ENCODE measurements at regions not wholly inside any gene's neighbourhood (a gene's known extent, or its start where the extent isn't known, plus 50 kb on each side); places are given as distances from the start of the nearest gene placed in this dataset.

GRCh38 chr3:73255609-73256029, 194.2 kb downstream of the EBLN2 start:
- intact Hi-C loops (cut with micrococcal nuclease) (no loop called here), in situ Hi-C loops (cut with MboI) (no loop called here)
- Histone ChIP-seq H3K4me2 (ENCODE audit: insufficient read depth, low read length) (no peak overlapping the region), H3K79me2 (ENCODE audit: control insufficient read depth, insufficient read depth, low read length) (no peaks in the 10 kb centered on the region), H4K20me1 (replicated peaks; ENCODE audit: control insufficient read depth, insufficient read depth, low read length) (no peaks in the 10 kb centered on the region; the same call in 1 of the 2 replicates), H3K27me3 (ENCODE audit: control insufficient read depth in 2 of 2, insufficient read depth in 2 of 2, low read length in 2 of 2) (peaks cover 0 to 5% of the 10 kb centered on the region in 2 experiments; a peak in 1 of 5 replicates), H3K4me3 (no peak overlapping the region), H3K9me1 (ENCODE audit: control insufficient read depth, insufficient read depth, low read length) (no peaks in the 10 kb centered on the region), H2AFZ (ENCODE audit: low read depth, low read length) (no peak overlapping the region), H3K4me1 (replicated peaks in 1 of 2; ENCODE audit: control insufficient read depth in 2 of 2, insufficient read depth in 2 of 2, low read length in 2 of 2) (peaks cover 2 to 8% of the 10 kb centered on the region in 2 experiments; a peak in 4 of 5 replicates), H3K36me3 (ENCODE audit: control insufficient read depth, insufficient read depth, low read length) (no peaks in the 10 kb centered on the region), H3K9me3 (replicated peaks; ENCODE audit: control insufficient read depth, insufficient read depth, low read depth, low read length) (no peaks in the 10 kb centered on the region), H3K9ac (ENCODE audit: insufficient read depth in 1 of 2, low read depth in 2 of 2, low read length in 2 of 2) (no peak overlapping the region), H3K27ac (ENCODE audit: extremely low read depth, low read depth, low read length) (no peak overlapping the region)
- FAIRE-seq (peak; percentile 77), DNase-seq (ENCODE audit: extremely low read depth in 1 of 4, low spot score in 3 of 4) (peak; percentile 48 to 84 (median 64)), ATAC-seq (peak; percentile 94)
- ChIA-PET CTCF (ENCODE audit: low intra/inter-chr PET ratio) (no interaction called here), POLR2A (no interaction called here)
- BruUV-seq (replicated peaks): no TSS peak
- WGBS (ENCODE audit: insufficient coverage, low coverage, missing lambda C conversion rate): 0% methylated on average over 5 of the region's 5 CpGs
- TF ChIP-seq HBP1 (CRISPR knock-in tag; IDR thresholded peaks at IDR 0.05): no peak
- TF ChIP-seq, protein P1, sequence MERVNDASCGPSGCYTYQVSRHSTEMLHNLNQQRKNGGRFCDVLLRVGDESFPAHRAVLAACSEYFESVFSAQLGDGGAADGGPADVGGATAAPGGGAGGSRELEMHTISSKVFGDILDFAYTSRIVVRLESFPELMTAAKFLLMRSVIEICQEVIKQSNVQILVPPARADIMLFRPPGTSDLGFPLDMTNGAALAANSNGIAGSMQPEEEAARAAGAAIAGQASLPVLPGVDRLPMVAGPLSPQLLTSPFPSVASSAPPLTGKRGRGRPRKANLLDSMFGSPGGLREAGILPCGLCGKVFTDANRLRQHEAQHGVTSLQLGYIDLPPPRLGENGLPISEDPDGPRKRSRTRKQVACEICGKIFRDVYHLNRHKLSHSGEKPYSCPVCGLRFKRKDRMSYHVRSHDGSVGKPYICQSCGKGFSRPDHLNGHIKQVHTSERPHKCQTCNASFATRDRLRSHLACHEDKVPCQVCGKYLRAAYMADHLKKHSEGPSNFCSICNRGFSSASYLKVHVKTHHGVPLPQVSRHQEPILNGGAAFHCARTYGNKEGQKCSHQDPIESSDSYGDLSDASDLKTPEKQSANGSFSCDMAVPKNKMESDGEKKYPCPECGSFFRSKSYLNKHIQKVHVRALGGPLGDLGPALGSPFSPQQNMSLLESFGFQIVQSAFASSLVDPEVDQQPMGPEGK (CRISPR knock-in tag; IDR thresholded peaks at IDR 0.05; ENCODE audit: borderline replicate concordance): no peak
- peak; percentile 48 for TF ChIP-seq CCNT2 (IDR thresholded peaks at IDR 0.05; ENCODE audit: borderline replicate concordance, extremely low read depth, insufficient read length, low read depth, low read length)
- TF ChIP-seq SNIP1 (IDR thresholded peaks at IDR 0.05; ENCODE audit: low read depth): no peak
- TF ChIP-seq, protein P2, sequence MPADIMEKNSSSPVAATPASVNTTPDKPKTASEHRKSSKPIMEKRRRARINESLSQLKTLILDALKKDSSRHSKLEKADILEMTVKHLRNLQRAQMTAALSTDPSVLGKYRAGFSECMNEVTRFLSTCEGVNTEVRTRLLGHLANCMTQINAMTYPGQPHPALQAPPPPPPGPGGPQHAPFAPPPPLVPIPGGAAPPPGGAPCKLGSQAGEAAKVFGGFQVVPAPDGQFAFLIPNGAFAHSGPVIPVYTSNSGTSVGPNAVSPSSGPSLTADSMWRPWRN (IDR thresholded peaks at IDR 0.05; ENCODE audit: low read depth): peak; percentile 59; the same call in 1 of the 2 replicates
- no peak for TF ChIP-seq NKRF (IDR thresholded peaks at IDR 0.05; ENCODE audit: borderline replicate concordance)
- TF ChIP-seq JUND (IDR thresholded peaks at IDR 0.05; ENCODE audit: borderline replicate concordance, low read depth, low read length): peak; percentile 44; the same call in 1 of the 2 replicates
- no peak for TF ChIP-seq JUND (tag; IDR thresholded peaks at IDR 0.05; ENCODE audit: borderline replicate concordance, low read depth, low read length)
- TF ChIP-seq ZFP36 (IDR thresholded peaks at IDR 0.05; ENCODE audit: low read depth, low read length, partially characterized antibody): no peak
- peak; percentile 94 for TF ChIP-seq CTBP1 (IDR thresholded peaks at IDR 0.05; ENCODE audit: borderline replicate concordance)
- no peak for TF ChIP-seq PHF21A (IDR thresholded peaks at IDR 0.05; ENCODE audit: borderline replicate concordance, low read depth)
- TF ChIP-seq, protein P3, sequence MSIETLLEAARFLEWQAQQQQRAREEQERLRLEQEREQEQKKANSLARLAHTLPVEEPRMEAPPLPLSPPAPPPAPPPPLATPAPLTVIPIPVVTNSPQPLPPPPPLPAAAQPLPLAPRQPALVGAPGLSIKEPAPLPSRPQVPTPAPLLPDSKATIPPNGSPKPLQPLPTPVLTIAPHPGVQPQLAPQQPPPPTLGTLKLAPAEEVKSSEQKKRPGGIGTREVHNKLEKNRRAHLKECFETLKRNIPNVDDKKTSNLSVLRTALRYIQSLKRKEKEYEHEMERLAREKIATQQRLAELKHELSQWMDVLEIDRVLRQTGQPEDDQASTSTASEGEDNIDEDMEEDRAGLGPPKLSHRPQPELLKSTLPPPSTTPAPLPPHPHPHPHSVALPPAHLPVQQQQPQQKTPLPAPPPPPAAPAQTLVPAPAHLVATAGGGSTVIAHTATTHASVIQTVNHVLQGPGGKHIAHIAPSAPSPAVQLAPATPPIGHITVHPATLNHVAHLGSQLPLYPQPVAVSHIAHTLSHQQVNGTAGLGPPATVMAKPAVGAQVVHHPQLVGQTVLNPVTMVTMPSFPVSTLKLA (conservative IDR thresholded peaks at IDR 0.05): no peak; a peak in 1 of 4 replicates
- no peak for TF ChIP-seq ZNF253 (CRISPR knock-in tag; conservative IDR thresholded peaks at IDR 0.05)

Measured in K562 (cell line).